Tibial nerve (tissue), 3 donors: ENCODE measurements at regions not wholly inside any gene's neighbourhood (a gene's known extent, or its start where the extent isn't known, plus 50 kb on each side); places are given as distances from the start of the nearest gene placed in this dataset.

ENCODE experiments used
- CTCF ChIP-seq, 5 experiments: fragments of 200-600 bp in 3 of 5; fragments of 450-650 bp in 2 of 5; sonication (generic) in 3 of 5; IDR thresholded peaks; one replicate each; pipeline ENCODE4 v1.5.1; 2016 to 2019; ENCODE audit warnings: antibody characterized with exemption in 5 of 5, mild to moderate bottlenecking in 3 of 5, moderate library complexity in 2 of 5
- POLR2A ChIP-seq, 2 donors: fragments of 450-650 bp; IDR thresholded peaks; one replicate each; pipeline ENCODE4 v1.6.1; 2017; ENCODE audit warnings: antibody characterized with exemption in 2 of 2, mild to moderate bottlenecking in 2 of 2, moderate library complexity in 2 of 2

- no peak for TF ChIP-seq CTCF (IDR thresholded peaks at IDR 0.05)
- no peak for TF ChIP-seq POLR2A (IDR thresholded peaks at IDR 0.05)
Measured at GRCh38 chr15:70387993-70388392, 290.3 kb upstream of the TLE3 start.
